DOHH2 (cell line): ENCODE measurements at regions not wholly inside any gene's neighbourhood (a gene's known extent, or its start where the extent isn't known, plus 50 kb on each side); places are given as distances from the start of the nearest gene placed in this dataset.

Experiments
- CTCF ChIP-seq: fragments of 200-600 bp; sonication (generic); IDR thresholded peaks from one replicate; pipeline ENCODE4 v1.5.1; 2014; ENCODE audit warnings: antibody characterized with exemption, mild to moderate bottlenecking, low read depth, low read length; ENCODE audit not compliant: poor library complexity, severe bottlenecking
- EZH2phosphoT487 ChIP-seq: fragments of 200-600 bp; sonication (generic); IDR thresholded peaks from 2 replicates; pipeline ENCODE4 v1.6.1; 2017; ENCODE audit warnings: borderline replicate concordance, mild to moderate bottlenecking, antibody characterized with exemption, low read length, moderate library complexity, mixed read lengths

GRCh38 chr5:87770601-87771121 is 357.9 kb upstream of the CCNH start:
- TF ChIP-seq CTCF (no peak), EZH2phosphoT487 (no peak)
